PC-3 (cell line): ENCODE measurements at regions not wholly inside any gene's neighbourhood (a gene's known extent, or its start where the extent isn't known, plus 50 kb on each side); places are given as distances from the start of the nearest gene placed in this dataset.

Experiments
- CTCF ChIP-seq: fragments of 300-600 bp; sonication (generic); conservative IDR thresholded peaks from 2 replicates; pipeline ENCODE4 v1.5.1; 2017; ENCODE audit warnings: antibody characterized with exemption, low read depth, mild to moderate bottlenecking, low read length
- EZH2phosphoT487 ChIP-seq: fragments of 300-600 bp; sonication (generic); IDR thresholded peaks from 2 replicates; pipeline ENCODE4 v1.6.1; 2018; ENCODE audit warnings: mild to moderate bottlenecking, antibody characterized with exemption, low read length, borderline replicate concordance

- TF ChIP-seq CTCF (no peak), EZH2phosphoT487 (no peak)
Measured at GRCh38 chr17:68733241-68734176, 132.3 kb upstream of the FAM20A start.
